Lung (tissue), 11 donors: ENCODE measurements at regions not wholly inside any gene's neighbourhood (a gene's known extent, or its start where the extent isn't known, plus 50 kb on each side); places are given as distances from the start of the nearest gene placed in this dataset.
A peak's percentile ranks its signal among the peaks of the same experiment; 100 is the strongest.

Experiments
- ATAC-seq: fragments of 200-7000 bp; cut with Tn5 transposase; one replicate; pipeline ENCODE4 v1.9.1; 2020; ENCODE audit warnings: moderate number of reproducible peaks; ENCODE audit not compliant: insufficient read depth, low FRiP score
- DNase-seq, 3 donors: peaks; one replicate each; pipeline ENCODE4 v3.0.0-alpha.2; 2013 to 2017
- H3K27ac ChIP-seq, 2 donors: one replicate each; pipeline ENCODE4 v1.5.1; 2013; ENCODE audit warnings: mild to moderate bottlenecking in 2 of 2, moderate library complexity in 2 of 2, control low read depth in 1 of 2, inconsistent platforms in 1 of 2, low read depth in 1 of 2, low read length in 1 of 2
- H3K27me3 ChIP-seq, 3 donors: one replicate each; pipeline ENCODE4 v1.5.1; 2013; ENCODE audit warnings: low read length in 2 of 3; ENCODE audit not compliant: control insufficient read depth in 3 of 3, insufficient read depth in 3 of 3
- H3K36me3 ChIP-seq, 4 donors: one replicate each; pipeline ENCODE4 v1.5.1; 2013; ENCODE audit warnings: low read length in 4 of 4, mild to moderate bottlenecking in 1 of 4, moderate library complexity in 1 of 4; ENCODE audit not compliant: control insufficient read depth in 4 of 4, insufficient read depth in 4 of 4
- H3K4me1 ChIP-seq, 5 donors: one replicate each; pipeline ENCODE4 v1.5.1; 2013; ENCODE audit warnings: low read length in 5 of 5, mild to moderate bottlenecking in 2 of 5, moderate library complexity in 1 of 5; ENCODE audit not compliant: control insufficient read depth in 5 of 5, insufficient read depth in 5 of 5
- H3K4me3 ChIP-seq: one replicate; pipeline ENCODE4 v1.5.1; 2013; ENCODE audit warnings: mild to moderate bottlenecking, control low read depth, moderate library complexity
- H3K9ac ChIP-seq, 2 donors: one replicate each; pipeline ENCODE4 v1.5.1; 2013; ENCODE audit warnings: low read length in 2 of 2, control low read depth in 1 of 2; ENCODE audit not compliant: insufficient read depth in 1 of 2
- H3K9me3 ChIP-seq, 4 donors: one replicate each; pipeline ENCODE4 v1.5.1; 2013; ENCODE audit warnings: low read length in 3 of 4, mild to moderate bottlenecking in 1 of 4, moderate library complexity in 1 of 4; ENCODE audit not compliant: control insufficient read depth in 4 of 4, insufficient read depth in 3 of 4
- WGBS, 2 donors: extraction: QIAGEN DNeasy Blood & Tissue Kit; methylation state at CpG; one replicate each; pipeline ENCODE4 v1.1.7; 2013; 5-methylcytosine and 5-hydroxymethylcytosine counted together
- TF ChIP-seq, protein P1 (sequence below): IDR thresholded peaks from 2 replicates; pipeline ENCODE4 v1.5.1; 2012; ENCODE audit warnings: mild to moderate bottlenecking; ENCODE audit errors: control extremely low read depth, extremely low read depth
- donor health status: control.
- donor health status: control.
- donor health status: Bipolar disorder and iron deficiency.
- donor health status: healthy.
- donor health status: DM: yes; HTN: yes; CAD: no.

DNA sequence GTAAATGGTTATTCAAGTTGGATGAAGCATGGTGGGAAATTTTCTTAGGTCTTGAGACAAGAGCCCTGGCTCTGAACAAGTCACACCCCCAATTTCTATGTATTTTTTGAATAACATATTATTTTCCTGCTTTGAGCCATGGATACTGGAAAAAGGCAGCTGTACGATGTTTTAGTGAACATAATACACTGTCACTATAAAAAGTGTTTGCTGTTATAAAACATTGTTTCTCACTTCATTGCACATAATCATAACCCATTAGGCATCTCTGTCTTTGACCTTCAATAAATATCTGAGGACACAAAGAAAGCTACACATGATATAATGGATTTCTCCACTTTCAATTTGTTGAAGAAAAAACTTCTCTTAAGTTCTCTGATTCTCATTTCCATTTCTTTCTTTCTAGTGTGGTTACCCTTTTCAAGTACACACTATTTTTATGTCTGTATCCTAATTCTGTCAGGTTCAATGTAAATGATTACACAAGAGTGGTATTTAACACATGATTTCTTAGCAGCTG is 283.9 kb upstream of the SP8 start:
- WGBS, 2 donors = 64 to 79% methylated on average over 1 of the region's 1 CpG
- H3K4me1 ChIP-seq = peaks cover 0 to 37% (median 10%) of the 10 kb centered on the region in 5 donors
- TF ChIP-seq, protein P1, sequence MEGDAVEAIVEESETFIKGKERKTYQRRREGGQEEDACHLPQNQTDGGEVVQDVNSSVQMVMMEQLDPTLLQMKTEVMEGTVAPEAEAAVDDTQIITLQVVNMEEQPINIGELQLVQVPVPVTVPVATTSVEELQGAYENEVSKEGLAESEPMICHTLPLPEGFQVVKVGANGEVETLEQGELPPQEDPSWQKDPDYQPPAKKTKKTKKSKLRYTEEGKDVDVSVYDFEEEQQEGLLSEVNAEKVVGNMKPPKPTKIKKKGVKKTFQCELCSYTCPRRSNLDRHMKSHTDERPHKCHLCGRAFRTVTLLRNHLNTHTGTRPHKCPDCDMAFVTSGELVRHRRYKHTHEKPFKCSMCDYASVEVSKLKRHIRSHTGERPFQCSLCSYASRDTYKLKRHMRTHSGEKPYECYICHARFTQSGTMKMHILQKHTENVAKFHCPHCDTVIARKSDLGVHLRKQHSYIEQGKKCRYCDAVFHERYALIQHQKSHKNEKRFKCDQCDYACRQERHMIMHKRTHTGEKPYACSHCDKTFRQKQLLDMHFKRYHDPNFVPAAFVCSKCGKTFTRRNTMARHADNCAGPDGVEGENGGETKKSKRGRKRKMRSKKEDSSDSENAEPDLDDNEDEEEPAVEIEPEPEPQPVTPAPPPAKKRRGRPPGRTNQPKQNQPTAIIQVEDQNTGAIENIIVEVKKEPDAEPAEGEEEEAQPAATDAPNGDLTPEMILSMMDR = no peak
- peak in 2 of 3 donors; percentile 95 to 96 for DNase-seq
- no peaks in the 10 kb centered on the region for H3K9me3 ChIP-seq
- no peak for ATAC-seq
- H3K4me3 ChIP-seq = no peak overlapping the region
- H3K9ac ChIP-seq = no peak overlapping the region
- H3K36me3 ChIP-seq = no peaks in the 10 kb centered on the region
- H3K27ac ChIP-seq = no peak overlapping the region
- H3K27me3 ChIP-seq = peaks cover 0 to 4% (median 0%) of the 10 kb centered on the region in 3 donors

DNA sequence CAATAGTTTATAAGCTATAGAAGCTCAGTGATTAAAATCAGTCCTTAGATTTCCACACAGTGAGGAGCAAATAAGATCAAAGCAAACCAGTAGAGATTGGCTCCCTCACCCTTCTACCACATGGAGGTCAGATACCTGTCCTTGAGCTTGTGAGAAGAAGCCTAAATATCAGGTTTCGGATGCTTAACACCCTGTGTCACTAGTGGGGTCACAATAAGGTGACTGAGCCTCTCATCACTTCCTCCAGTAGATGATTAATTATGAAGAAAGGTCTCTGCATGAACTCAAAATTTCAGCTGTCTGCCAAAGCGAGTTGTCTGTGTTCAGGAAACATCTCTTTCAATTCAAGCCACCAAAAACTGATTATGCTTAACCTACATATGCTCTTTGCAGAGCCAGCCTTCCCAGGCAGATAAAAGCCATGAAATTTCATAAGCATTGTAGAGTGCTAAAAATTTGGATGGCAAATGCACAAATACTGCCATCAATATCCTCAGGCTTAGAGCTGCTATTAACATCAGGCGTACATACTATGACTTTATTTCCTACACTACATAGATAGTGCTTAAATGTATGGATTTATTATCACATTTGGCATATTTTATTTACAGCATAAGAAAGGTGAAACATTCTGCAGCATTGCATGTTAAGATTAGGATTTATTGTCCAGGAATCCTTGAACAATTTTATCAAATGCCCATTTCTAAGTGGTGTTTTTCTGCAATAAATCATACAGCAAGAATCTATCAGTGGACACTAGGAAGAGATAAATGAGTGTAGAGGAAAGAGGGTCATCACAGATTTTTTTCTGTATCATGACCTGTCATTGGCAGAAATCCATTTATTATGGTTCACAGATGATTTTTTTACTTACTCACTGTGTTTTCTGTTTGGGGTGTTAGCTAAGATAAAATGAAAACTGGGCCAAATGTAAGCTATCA is 285.1 kb upstream of the SP8 start:
- TF ChIP-seq, protein P1 = no peak
- DNase-seq = peak in 2 of 3 donors; percentile 49 to 59

DNA sequence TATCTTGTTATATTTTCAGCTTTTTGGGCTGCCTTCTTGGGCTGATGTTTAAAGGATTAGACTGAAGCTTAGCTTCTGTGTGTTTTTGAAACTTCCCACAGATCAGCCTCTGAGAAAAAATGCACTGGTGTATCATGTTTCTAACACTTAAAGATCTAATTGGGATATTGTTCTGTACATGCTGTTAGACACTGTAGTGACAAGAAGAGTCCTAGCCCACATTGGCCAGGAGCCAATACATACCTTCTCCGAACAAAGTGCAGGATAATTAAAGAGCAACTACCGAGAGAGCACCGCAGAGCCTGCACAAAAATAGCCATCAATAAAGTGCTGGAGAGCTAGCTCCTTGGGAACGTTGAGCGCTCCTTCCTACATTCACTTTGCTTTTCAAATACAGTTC is 289.4 kb upstream of the SP8 start:
- H3K4me1 ChIP-seq = peaks cover 0 to 34% (median 10%) of the 10 kb centered on the region in 5 donors
- no peak overlapping the region for H3K9ac ChIP-seq
- 44 to 67% methylated on average over 5 of the region's 5 CpGs for WGBS, 2 donors
- DNase-seq (peak in 2 of 3 donors; percentile 26 to 42), ATAC-seq (no peak)
- TF ChIP-seq, protein P1 = no peak
- H3K4me3 ChIP-seq = no peak overlapping the region
- H3K27me3 ChIP-seq = peaks cover 0 to 13% (median 0%) of the 10 kb centered on the region in 3 donors
- no peaks in the 10 kb centered on the region for H3K9me3 ChIP-seq
- H3K36me3 ChIP-seq = no peaks in the 10 kb centered on the region
- no peak overlapping the region for H3K27ac ChIP-seq

More for the DNA sequence above, 285.1 kb upstream of the SP8 start:
- Histone ChIP-seq H3K4me3 (no peak overlapping the region), H3K27ac (no peak overlapping the region), H3K27me3 (peaks cover 0 to 6% (median 0%) of the 10 kb centered on the region in 3 donors), H3K36me3 (no peaks in the 10 kb centered on the region), H3K9ac (no peak overlapping the region), H3K9me3 (no peaks in the 10 kb centered on the region), H3K4me1 (peaks cover 0 to 44% (median 10%) of the 10 kb centered on the region in 5 donors)
- 61 to 67% methylated on average over 3 of the region's 3 CpGs for WGBS, 2 donors
- no peak for ATAC-seq
